Left ventricle myocardium inferior (tissue), 1 donor: ENCODE measurements at regions not wholly inside any gene's neighbourhood (a gene's known extent, or its start where the extent isn't known, plus 50 kb on each side); places are given as distances from the start of the nearest gene placed in this dataset.
"Not testable (repeated sequence)": the region's sequence is repeated elsewhere in the genome, so short reads cannot be mapped to it uniquely, and the experiment has no call there.

ENCODE experiments used
- DNase-seq: peaks from one replicate; pipeline ENCODE4 v3.0.0-alpha.2; 2020
- H3K27ac ChIP-seq: fragments of 200-600 bp; replicated peaks from 2 replicates; pipeline ENCODE4 v1.8.0; 2021
- H3K27me3 ChIP-seq: fragments of 200-600 bp; 2 replicates; pipeline ENCODE4 v1.8.0; 2021; ENCODE audit warnings: low read depth
- H3K36me3 ChIP-seq: fragments of 200-600 bp; 2 replicates; pipeline ENCODE4 v1.8.0; 2021
- H3K4me1 ChIP-seq: fragments of 200-600 bp; 2 replicates; pipeline ENCODE4 v1.8.0; 2021
- H3K4me3 ChIP-seq: fragments of 200-600 bp; 2 replicates; pipeline ENCODE4 v1.8.0; 2021; ENCODE audit warnings: mild to moderate bottlenecking, moderate library complexity
- H3K9me3 ChIP-seq: fragments of 200-600 bp; replicated peaks from 2 replicates; pipeline ENCODE4 v1.8.0; 2021
- CTCF ChIP-seq: fragments of 200-600 bp; IDR thresholded peaks from 2 replicates; pipeline ENCODE4 v1.8.0; 2021; ENCODE audit warnings: antibody characterized with exemption, mild to moderate bottlenecking, borderline replicate concordance
- intact Hi-C: fragments of 100-400 bp; cut with micrococcal nuclease; formaldehyde crosslinking; loops from one replicate; pipeline ENCODE4 v1.11.0; 2022
- donor health status: DM: no; HTN: yes; CAD: no; lungs with severe emphysema.

- H3K9me3 ChIP-seq, H3K4me1 ChIP-seq, H3K4me3 ChIP-seq, H3K27ac ChIP-seq, H3K36me3 ChIP-seq, DNase-seq, intact Hi-C loops: not testable (repeated sequence)
- H3K27me3 ChIP-seq, result peaks cover 27% of the 10 kb centered on the region
Measured at GRCh38 chr1:211890091-211890995, 59.8 kb upstream of the LPGAT1 start.

- DNase-seq, H3K27ac ChIP-seq, H3K4me1 ChIP-seq, H3K9me3 ChIP-seq, H3K36me3 ChIP-seq, intact Hi-C loops: not testable (repeated sequence)
- Histone ChIP-seq H3K4me3 (peak overlapping the region; percentile 37), H3K27me3 (peaks cover 30% of the 10 kb centered on the region)
Measured at GRCh38 chr1:211889307-211890090, 58.9 kb upstream of the LPGAT1 start.

GRCh38 chr1:211886551-211886950, 56.0 kb upstream of the LPGAT1 start:
- Histone ChIP-seq H3K4me3 (no peak overlapping the region), H3K27ac (no peak overlapping the region), H3K4me1 (no peaks in the 10 kb centered on the region), H3K36me3 (no peaks in the 10 kb centered on the region), H3K27me3 (peaks cover 24% of the 10 kb centered on the region), H3K9me3 (peaks cover 6% of the 10 kb centered on the region)
- no peak for DNase-seq
- intact Hi-C loops, result no loop called here
- no peak for TF ChIP-seq CTCF

GRCh38 chr1:211885747-211886522, 55.4 kb upstream of the LPGAT1 start:
- H3K36me3 ChIP-seq, result no peaks in the 10 kb centered on the region
- H3K4me3 ChIP-seq, result no peak overlapping the region
- TF ChIP-seq CTCF, result no peak
- DNase-seq, result no peak
- peaks cover 24% of the 10 kb centered on the region for H3K27me3 ChIP-seq
- peaks cover 12% of the 10 kb centered on the region for H3K9me3 ChIP-seq
- no peaks in the 10 kb centered on the region for H3K4me1 ChIP-seq
- H3K27ac ChIP-seq, result no peak overlapping the region
- intact Hi-C loops, result no loop called here

GRCh38 chr1:211882381-211883004, 51.9 kb upstream of the LPGAT1 start:
- peaks cover 18% of the 10 kb centered on the region for H3K9me3 ChIP-seq
- intact Hi-C loops, result no loop called here
- no peaks in the 10 kb centered on the region for H3K4me1 ChIP-seq
- TF ChIP-seq CTCF, result no peak
- no peak for DNase-seq
- H3K4me3 ChIP-seq, result no peak overlapping the region
- H3K27me3 ChIP-seq, result peaks cover 5% of the 10 kb centered on the region
- no peaks in the 10 kb centered on the region for H3K36me3 ChIP-seq
- no peak overlapping the region for H3K27ac ChIP-seq
